ENCODE measurements at regions not wholly inside any gene's neighbourhood (a gene's known extent, or its start where the extent isn't known, plus 50 kb on each side); places are given as distances from the start of the nearest gene placed in this dataset.

DNA sequence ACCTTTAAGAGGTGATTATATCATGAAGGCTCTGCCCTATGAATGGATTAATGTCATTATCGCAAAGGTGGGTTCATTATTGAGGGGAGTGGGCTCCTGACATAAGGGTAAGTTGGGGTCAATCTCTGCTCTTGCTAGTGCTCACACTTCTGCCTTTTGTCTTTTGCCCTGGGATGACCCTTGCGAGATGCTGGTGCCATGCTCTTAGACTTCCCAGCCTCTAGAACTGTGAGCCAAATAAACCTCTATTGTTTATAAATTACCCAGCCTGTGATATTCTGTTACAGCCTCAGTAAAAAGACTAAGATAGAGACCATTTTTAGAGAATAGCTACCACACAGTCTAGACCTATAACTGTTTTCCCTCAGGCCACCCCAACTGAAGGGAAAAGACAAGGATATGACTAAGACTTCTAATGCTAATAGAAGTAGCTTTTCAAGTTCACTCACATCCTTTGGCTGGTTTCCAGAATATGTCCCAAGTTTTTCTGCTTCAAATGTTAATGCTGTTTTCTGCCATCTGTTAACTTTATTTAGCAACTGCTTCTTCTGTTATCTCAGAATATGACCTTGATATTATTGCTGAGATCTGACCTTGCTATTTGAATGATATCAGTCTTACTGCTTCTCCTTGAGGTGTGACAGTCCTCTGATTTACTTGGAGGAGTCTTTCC lies 65.1 kb upstream of the STAM2 start:
- no peak overlapping the region for H3K4me2 ChIP-seq
- WGBS (ENCODE audit: missing lambda C conversion rate), result 49% methylated on average over 2 of the region's 2 CpGs
- POLR2A ChIA-PET, result no interaction called here
- ATAC-seq (no peak), DNase-seq (ENCODE audit: low read depth in 1 of 2, low spot score in 1 of 2) (no peak), FAIRE-seq (no peak)
- no peak overlapping the region for H3K4me3 ChIP-seq
- no peak overlapping the region for H3K27ac ChIP-seq
- H3K9me3 ChIP-seq, result peaks cover 7% of the 10 kb centered on the region; the same call in 2 of the 3 replicates
- CTCF ChIA-PET, result interaction anchor here (0.7 kb wide), 1 partner anchor 51 kb away, joined by 3 read pairs; no protein-coding TSS in a partner anchor
- H3K4me1 ChIP-seq, result no peaks in the 10 kb centered on the region
- TF ChIP-seq JUN (IDR thresholded peaks at IDR 0.05) (no peak), SREBF2 (IDR thresholded peaks at IDR 0.05) (no peak), EHMT2 (IDR thresholded peaks at IDR 0.05; ENCODE audit: low read depth) (no peak), MAFK (IDR thresholded peaks at IDR 0.05; ENCODE audit: partially characterized antibody) (no peak), ELK1 (IDR thresholded peaks at IDR 0.05; ENCODE audit: low read depth, low read length) (no peak), HOXA7 (CRISPR knock-in tag; IDR thresholded peaks at IDR 0.05) (no peak), BCL3 (IDR thresholded peaks at IDR 0.05) (no peak), EP300 (IDR thresholded peaks at IDR 0.05) (no peak), MYC (IDR thresholded peaks at IDR 0.05; ENCODE audit: borderline replicate concordance, low read length) (no peak), CEBPB (IDR thresholded peaks at IDR 0.05) (no peak), CBX8 (IDR thresholded peaks at IDR 0.05) (no peak), HOXB5 (CRISPR knock-in tag; IDR thresholded peaks at IDR 0.05) (no peak), E2F6 (IDR thresholded peaks at IDR 0.05; ENCODE audit: borderline replicate concordance, low read depth) (no peak), ZSCAN20 (CRISPR knock-in tag; IDR thresholded peaks at IDR 0.05) (no peak)
- TF ChIP-seq, protein P1, sequence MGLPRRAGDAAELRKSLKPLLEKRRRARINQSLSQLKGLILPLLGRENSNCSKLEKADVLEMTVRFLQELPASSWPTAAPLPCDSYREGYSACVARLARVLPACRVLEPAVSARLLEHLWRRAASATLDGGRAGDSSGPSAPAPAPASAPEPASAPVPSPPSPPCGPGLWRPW (IDR thresholded peaks at IDR 0.05), result no peak
- TF ChIP-seq, protein P2, sequence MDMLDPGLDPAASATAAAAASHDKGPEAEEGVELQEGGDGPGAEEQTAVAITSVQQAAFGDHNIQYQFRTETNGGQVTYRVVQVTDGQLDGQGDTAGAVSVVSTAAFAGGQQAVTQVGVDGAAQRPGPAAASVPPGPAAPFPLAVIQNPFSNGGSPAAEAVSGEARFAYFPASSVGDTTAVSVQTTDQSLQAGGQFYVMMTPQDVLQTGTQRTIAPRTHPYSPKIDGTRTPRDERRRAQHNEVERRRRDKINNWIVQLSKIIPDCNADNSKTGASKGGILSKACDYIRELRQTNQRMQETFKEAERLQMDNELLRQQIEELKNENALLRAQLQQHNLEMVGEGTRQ (IDR thresholded peaks at IDR 0.05), result no peak

GRCh38 chr2:152241948-152242729 lies 66.6 kb upstream of the STAM2 start:
- Histone ChIP-seq H3K4me3 (no peak overlapping the region), H3K27ac (no peak overlapping the region), H3K9me3 (peaks cover 7% of the 10 kb centered on the region; the same call in 2 of the 3 replicates), H3K4me1 (no peaks in the 10 kb centered on the region), H3K4me2 (no peak overlapping the region)
- FAIRE-seq (no peak), ATAC-seq (no peak), DNase-seq (ENCODE audit: low read depth in 1 of 2, low spot score in 1 of 2) (no peak)
- ChIA-PET POLR2A (interaction anchor here (0.5 kb wide), 1 partner anchor 292 kb away, joined by 5 read pairs; no protein-coding TSS in a partner anchor), CTCF (no interaction called here)
- TF ChIP-seq POLR2AphosphoS2 (conservative IDR thresholded peaks at IDR 0.05; ENCODE audit: low read length) (no peak), PBX3 (IDR thresholded peaks at IDR 0.05) (no peak)
- WGBS (ENCODE audit: missing lambda C conversion rate), result 63% methylated on average over 4 of the region's 4 CpGs
